Panc1 (cell line): ENCODE measurements at regions not wholly inside any gene's neighbourhood (a gene's known extent, or its start where the extent isn't known, plus 50 kb on each side); places are given as distances from the start of the nearest gene placed in this dataset.

ENCODE experiments used
- ATAC-seq: fragments of 200-7000 bp; cut with Tn5 transposase; 2 replicates; pipeline ENCODE4 v1.9.1; 2020; ENCODE audit warnings: mild to moderate bottlenecking, moderate library complexity
- BruUV-seq: library from RNA; stranded (reverse); fragments of 400-500 nt; replicated peaks from 2 replicates; lab custom pipeline; 2021; lab: Mats Ljungman, UMichigan
- CTCF ChIA-PET: fragments of 300-600 bp; sonication (Branson Sonifier 250); formaldehyde crosslinking; loops from one replicate; lab custom pipeline; 2022; ENCODE audit warnings: antibody characterized with exemption; lab: Charles Lee
- POLR2A ChIA-PET: fragments of 300-600 bp; sonication (Branson Sonifier 250); formaldehyde crosslinking; loops from one replicate; lab custom pipeline; 2022; ENCODE audit warnings: antibody characterized with exemption; lab: Charles Lee
- DNase-seq: peaks from one replicate; pipeline ENCODE4 v3.0.0-alpha.2; 2010; ENCODE audit warnings: low read depth, low spot score
- H3K27ac ChIP-seq: 2 replicates; pipeline ENCODE4 v1.5.1; 2011; ENCODE audit warnings: mild to moderate bottlenecking, low read length, inconsistent platforms
- H3K27me3 ChIP-seq: fragments of 200-500 bp; sonication (Bioruptor generic); 2 replicates; pipeline ENCODE4 v1.6.0; 2014; ENCODE audit warnings: low read length, inconsistent platforms; ENCODE audit not compliant: control insufficient read depth, insufficient read depth
- H3K36me3 ChIP-seq: fragments of 200-500 bp; sonication (Bioruptor generic); 2 replicates; pipeline ENCODE4 v1.5.1; 2014; ENCODE audit warnings: inconsistent platforms, mild to moderate bottlenecking, low read length, moderate library complexity; ENCODE audit not compliant: control insufficient read depth, insufficient read depth
- H3K4me1 ChIP-seq: 2 replicates; pipeline ENCODE4 v1.5.1; 2011; ENCODE audit warnings: inconsistent platforms, mild to moderate bottlenecking, low read length, moderate library complexity; ENCODE audit not compliant: control insufficient read depth, insufficient read depth
- H3K4me3 ChIP-seq, 2 experiments: 2 replicates each; pipeline ENCODE4 v1.5.1; 2011 to 2012; ENCODE audit warnings: low read depth in 2 of 2, low read length in 2 of 2, mild to moderate bottlenecking in 2 of 2, inconsistent platforms in 1 of 2, moderate library complexity in 1 of 2
- H3K9me3 ChIP-seq: fragments of 200-500 bp; sonication (Bioruptor generic); 2 replicates; pipeline ENCODE4 v1.5.1; 2014; ENCODE audit warnings: low read depth, mild to moderate bottlenecking, inconsistent platforms, low read length, moderate library complexity; ENCODE audit not compliant: control insufficient read depth, insufficient read depth
- POLR2AphosphoS5 ChIP-seq: IDR thresholded peaks from 2 replicates; pipeline ENCODE4 v1.6.1; 2012; ENCODE audit warnings: mild to moderate bottlenecking, low read depth, low read length, moderate library complexity
- SIN3A ChIP-seq: IDR thresholded peaks from 2 replicates; pipeline ENCODE4 v1.6.1; 2012; ENCODE audit warnings: low read depth, mild to moderate bottlenecking, low read length, moderate library complexity, borderline replicate concordance; ENCODE audit not compliant: insufficient read depth
- TCF7L2 ChIP-seq: IDR thresholded peaks from 2 replicates; pipeline ENCODE4 v1.6.1; 2011; ENCODE audit warnings: mild to moderate bottlenecking, low read depth, low read length, inconsistent platforms
- in situ Hi-C: cut with HindIII; loops from 2 replicates; pipeline ENCODE4 v1.10.0; 2016; ENCODE audit warnings: low sequenced_read_pairs, low pct_unique_long_range_greater_than_20kb
- intact Hi-C: fragments of 100-400 bp; cut with micrococcal nuclease; formaldehyde crosslinking; loops from one replicate; pipeline ENCODE4 v1.10.0; 2022; ENCODE audit not compliant: unreplicated experiment
- TF ChIP-seq, protein P1 (sequence below): fragments of 450-650 bp; IDR thresholded peaks from 2 replicates; pipeline ENCODE4 v1.5.1; 2017; ENCODE audit warnings: mild to moderate bottlenecking
- TF ChIP-seq, protein P2 (sequence below), 2 experiments: IDR thresholded peaks; 2 replicates each; pipeline ENCODE4 v1.6.1; 2011 to 2012; ENCODE audit warnings: low read depth in 2 of 2, control low read depth in 1 of 2, low read length in 1 of 2, mild to moderate bottlenecking in 1 of 2, moderate library complexity in 1 of 2; ENCODE audit not compliant: insufficient read depth in 1 of 2

GRCh38 chr3:95595416-95596075 lies 1218.8 kb upstream of the EPHA6 start:
- ChIA-PET POLR2A (no interaction called here), CTCF (no interaction called here)
- no TSS peak for BruUV-seq
- TF ChIP-seq, protein P1, sequence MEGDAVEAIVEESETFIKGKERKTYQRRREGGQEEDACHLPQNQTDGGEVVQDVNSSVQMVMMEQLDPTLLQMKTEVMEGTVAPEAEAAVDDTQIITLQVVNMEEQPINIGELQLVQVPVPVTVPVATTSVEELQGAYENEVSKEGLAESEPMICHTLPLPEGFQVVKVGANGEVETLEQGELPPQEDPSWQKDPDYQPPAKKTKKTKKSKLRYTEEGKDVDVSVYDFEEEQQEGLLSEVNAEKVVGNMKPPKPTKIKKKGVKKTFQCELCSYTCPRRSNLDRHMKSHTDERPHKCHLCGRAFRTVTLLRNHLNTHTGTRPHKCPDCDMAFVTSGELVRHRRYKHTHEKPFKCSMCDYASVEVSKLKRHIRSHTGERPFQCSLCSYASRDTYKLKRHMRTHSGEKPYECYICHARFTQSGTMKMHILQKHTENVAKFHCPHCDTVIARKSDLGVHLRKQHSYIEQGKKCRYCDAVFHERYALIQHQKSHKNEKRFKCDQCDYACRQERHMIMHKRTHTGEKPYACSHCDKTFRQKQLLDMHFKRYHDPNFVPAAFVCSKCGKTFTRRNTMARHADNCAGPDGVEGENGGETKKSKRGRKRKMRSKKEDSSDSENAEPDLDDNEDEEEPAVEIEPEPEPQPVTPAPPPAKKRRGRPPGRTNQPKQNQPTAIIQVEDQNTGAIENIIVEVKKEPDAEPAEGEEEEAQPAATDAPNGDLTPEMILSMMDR, result no peak
- TF ChIP-seq TCF7L2 (no peak), POLR2AphosphoS5 (no peak), SIN3A (no peak)
- TF ChIP-seq, protein P2, sequence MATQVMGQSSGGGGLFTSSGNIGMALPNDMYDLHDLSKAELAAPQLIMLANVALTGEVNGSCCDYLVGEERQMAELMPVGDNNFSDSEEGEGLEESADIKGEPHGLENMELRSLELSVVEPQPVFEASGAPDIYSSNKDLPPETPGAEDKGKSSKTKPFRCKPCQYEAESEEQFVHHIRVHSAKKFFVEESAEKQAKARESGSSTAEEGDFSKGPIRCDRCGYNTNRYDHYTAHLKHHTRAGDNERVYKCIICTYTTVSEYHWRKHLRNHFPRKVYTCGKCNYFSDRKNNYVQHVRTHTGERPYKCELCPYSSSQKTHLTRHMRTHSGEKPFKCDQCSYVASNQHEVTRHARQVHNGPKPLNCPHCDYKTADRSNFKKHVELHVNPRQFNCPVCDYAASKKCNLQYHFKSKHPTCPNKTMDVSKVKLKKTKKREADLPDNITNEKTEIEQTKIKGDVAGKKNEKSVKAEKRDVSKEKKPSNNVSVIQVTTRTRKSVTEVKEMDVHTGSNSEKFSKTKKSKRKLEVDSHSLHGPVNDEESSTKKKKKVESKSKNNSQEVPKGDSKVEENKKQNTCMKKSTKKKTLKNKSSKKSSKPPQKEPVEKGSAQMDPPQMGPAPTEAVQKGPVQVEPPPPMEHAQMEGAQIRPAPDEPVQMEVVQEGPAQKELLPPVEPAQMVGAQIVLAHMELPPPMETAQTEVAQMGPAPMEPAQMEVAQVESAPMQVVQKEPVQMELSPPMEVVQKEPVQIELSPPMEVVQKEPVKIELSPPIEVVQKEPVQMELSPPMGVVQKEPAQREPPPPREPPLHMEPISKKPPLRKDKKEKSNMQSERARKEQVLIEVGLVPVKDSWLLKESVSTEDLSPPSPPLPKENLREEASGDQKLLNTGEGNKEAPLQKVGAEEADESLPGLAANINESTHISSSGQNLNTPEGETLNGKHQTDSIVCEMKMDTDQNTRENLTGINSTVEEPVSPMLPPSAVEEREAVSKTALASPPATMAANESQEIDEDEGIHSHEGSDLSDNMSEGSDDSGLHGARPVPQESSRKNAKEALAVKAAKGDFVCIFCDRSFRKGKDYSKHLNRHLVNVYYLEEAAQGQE (IDR thresholded peaks at IDR 0.05; ENCODE audit: insufficient read depth in 1 of 2, low read depth in 2 of 2, low read length in 1 of 2), result no peak
- in situ Hi-C loops, result no loop called here
- Histone ChIP-seq H3K9me3 (no peaks in the 10 kb centered on the region), H3K4me3 (no peak overlapping the region), H3K36me3 (no peaks in the 10 kb centered on the region), H3K4me1 (no peaks in the 10 kb centered on the region), H3K27me3 (no peaks in the 10 kb centered on the region), H3K27ac (no peak overlapping the region)
- intact Hi-C loops, result no loop called here
- ATAC-seq (no peak), DNase-seq (no peak)

DNA sequence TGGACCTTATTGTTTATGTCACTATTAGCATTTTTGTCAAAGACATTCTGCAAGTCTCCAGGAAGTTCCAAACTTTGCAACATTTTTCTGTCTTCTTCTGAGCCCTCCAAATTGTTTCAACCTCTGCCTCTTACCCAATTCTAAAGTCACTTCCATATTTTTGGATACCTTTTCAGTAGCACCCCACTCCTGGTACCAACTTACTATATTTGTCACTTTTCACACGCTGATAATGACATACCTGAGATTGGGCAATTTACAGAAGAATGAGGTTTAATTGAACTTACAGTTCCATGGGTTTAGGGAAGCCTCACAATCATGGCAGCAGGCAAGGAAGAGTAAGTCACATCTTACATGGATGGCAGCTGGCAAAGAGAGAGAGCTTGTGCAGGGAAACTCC lies 1206.5 kb upstream of the EPHA6 start:
- ChIA-PET CTCF (no interaction called here), POLR2A (no interaction called here)
- intact Hi-C loops, result no loop called here
- Histone ChIP-seq H3K27ac (no peak overlapping the region), H3K36me3 (no peaks in the 10 kb centered on the region), H3K4me3 (no peak overlapping the region), H3K9me3 (peaks cover 5% of the 10 kb centered on the region; the same call in 1 of the 2 replicates), H3K27me3 (no peaks in the 10 kb centered on the region), H3K4me1 (no peaks in the 10 kb centered on the region)
- TF ChIP-seq, protein P1, result no peak
- TF ChIP-seq SIN3A, result no peak
- TF ChIP-seq TCF7L2, result no peak
- no peak for TF ChIP-seq POLR2AphosphoS5
- TF ChIP-seq, protein P2 (IDR thresholded peaks at IDR 0.05; ENCODE audit: insufficient read depth in 1 of 2, low read depth in 2 of 2, low read length in 1 of 2), result no peak
- ATAC-seq, result no peak
- no TSS peak for BruUV-seq
- in situ Hi-C loops, result no loop called here
- DNase-seq, result no peak
